ENCODE measurements at regions not wholly inside any gene's neighbourhood (a gene's known extent, or its start where the extent isn't known, plus 50 kb on each side); places are given as distances from the start of the nearest gene placed in this dataset.
A peak's percentile ranks its signal among the peaks of the same experiment; 100 is the strongest.

DNA sequence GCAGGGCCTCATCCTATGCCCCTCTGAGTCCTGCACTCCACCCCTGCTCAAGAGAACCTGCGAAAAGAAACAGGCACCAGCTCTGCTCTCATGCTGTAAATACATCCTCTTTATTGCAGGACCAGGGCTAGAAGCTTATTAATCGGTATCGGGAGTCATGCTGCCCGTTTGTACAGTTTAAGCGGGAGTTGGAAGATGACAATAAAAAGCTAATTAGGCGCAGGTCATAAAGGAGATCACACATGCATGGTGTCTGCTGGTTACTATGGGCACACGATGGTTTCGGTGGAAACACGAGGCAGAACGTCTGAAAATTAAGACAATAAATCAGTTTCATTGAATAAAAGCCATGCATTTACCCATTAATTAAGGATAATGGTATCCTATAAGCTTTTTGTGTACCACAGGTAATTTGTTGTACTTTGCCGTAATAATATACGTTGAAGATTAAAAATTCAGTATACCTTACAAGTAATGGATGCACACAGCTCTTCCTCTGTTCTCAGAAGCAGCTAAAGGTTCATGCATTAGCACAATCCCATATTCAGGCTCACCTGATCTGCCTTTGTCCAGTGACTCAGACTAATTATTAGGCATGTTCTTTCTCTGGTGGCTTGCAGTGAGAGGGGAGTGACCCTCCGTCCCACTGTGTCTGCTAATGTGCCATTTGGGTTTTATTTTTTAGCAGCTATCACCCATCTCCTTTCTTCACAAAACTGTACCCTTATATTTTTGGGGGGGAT is 406.0 kb downstream of the TSHZ3 start:
- Histone ChIP-seq H4K91ac (replicated peaks; ENCODE audit: insufficient read length, low read length) (no peak overlapping the region), H3K4ac (replicated peaks; ENCODE audit: insufficient read length, low read depth, low read length) (no peak overlapping the region), H4K5ac (ENCODE audit: insufficient read length, low read depth, low read length) (no peak overlapping the region), H3K79me2 (ENCODE audit: control insufficient read depth in 1 of 2, insufficient read depth in 2 of 2, low read length in 2 of 2) (no peaks in the 10 kb centered on the region), H4K20me1 (replicated peaks in 1 of 2; ENCODE audit: control insufficient read depth in 1 of 2, insufficient read depth in 2 of 2, low read length in 2 of 2) (no peaks in the 10 kb centered on the region), H3K4me2 (ENCODE audit: insufficient read depth in 1 of 2, low read depth in 2 of 2, low read length in 2 of 2) (no peak overlapping the region), H3K36me3 (ENCODE audit: control insufficient read depth in 2 of 4, insufficient read depth in 4 of 4, low read length in 3 of 4) (no peaks in the 10 kb centered on the region), H3K79me1 (ENCODE audit: low read depth, low read length) (no peaks in the 10 kb centered on the region), H3K18ac (ENCODE audit: extremely low read depth, low read length) (no peak overlapping the region), H3K9ac (replicated peaks in 1 of 4; ENCODE audit: extremely low read depth in 1 of 4, low read depth in 3 of 4, low read length in 3 of 4) (no peak overlapping the region), H3K27ac (ENCODE audit: low read depth, low read length) (no peak overlapping the region), H3K56ac (replicated peaks; ENCODE audit: insufficient read length, low read depth, low read length) (no peak overlapping the region), H3K4me1 (replicated peaks in 1 of 4; ENCODE audit: control insufficient read depth in 3 of 4, insufficient read depth in 4 of 4, low read length in 3 of 4) (peaks cover 0 to 2% (median 0%) of the 10 kb centered on the region in 4 experiments; a peak in 1 of 7 replicates), H3K23ac (ENCODE audit: insufficient read length) (no peak overlapping the region), H3K14ac (ENCODE audit: insufficient read length) (no peak overlapping the region), H3K23me2 (ENCODE audit: low read depth, low read length) (no peaks in the 10 kb centered on the region), H2AFZ (ENCODE audit: low read length) (0 out of 2 replicates have a peak overlapping the region, but pooled peaks have one; percentile 26), H2BK12ac (ENCODE audit: low read depth, low read length) (no peak overlapping the region), H3K9me3 (ENCODE audit: insufficient read depth in 2 of 2, low read depth in 1 of 2, low read length in 1 of 2) (no peaks in the 10 kb centered on the region), H2BK5ac (ENCODE audit: low read depth, low read length) (no peak overlapping the region), H3K4me3 (ENCODE audit: extremely low read depth in 1 of 4, insufficient read depth in 2 of 4, low read depth in 3 of 4, low read length in 4 of 4) (no peak overlapping the region), H2BK20ac (ENCODE audit: low read length) (no peak overlapping the region), H2AK5ac (ENCODE audit: low read depth, low read length) (no peak overlapping the region), H2BK15ac (ENCODE audit: low read length) (no peak overlapping the region), H2BK120ac (replicated peaks; ENCODE audit: low read depth, low read length) (no peak overlapping the region), H4K8ac (ENCODE audit: extremely low read depth, insufficient read depth, low read length) (no peak overlapping the region), H3K27me3 (replicated peaks in 1 of 4; ENCODE audit: control insufficient read depth in 3 of 4, extremely low read depth in 1 of 4, insufficient read depth in 3 of 4, low read length in 3 of 4) (no peaks in the 10 kb centered on the region; a peak in 1 of 7 replicates)
- TF ChIP-seq ZNF274 (IDR thresholded peaks at IDR 0.05; ENCODE audit: borderline replicate concordance, extremely low read depth, low read length), result no peak
- TF ChIP-seq, protein P1, sequence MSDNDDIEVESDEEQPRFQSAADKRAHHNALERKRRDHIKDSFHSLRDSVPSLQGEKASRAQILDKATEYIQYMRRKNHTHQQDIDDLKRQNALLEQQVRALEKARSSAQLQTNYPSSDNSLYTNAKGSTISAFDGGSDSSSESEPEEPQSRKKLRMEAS (IDR thresholded peaks at IDR 0.05), result no peak
- POLR2A ChIA-PET (ENCODE audit: partially characterized antibody), result no interaction called here
- CTCF ChIA-PET (ENCODE audit: partially characterized antibody), result interaction anchor here (1.2 to 1.6 kb wide), 5 partner anchors 14 to 247 kb away, joined by 3 to 7 read pairs (median 5); no protein-coding TSS in a partner anchor
- WGBS, 2 experiments (ENCODE audit: extremely low coverage in 1 of 2, insufficient coverage in 1 of 2, insufficient read length in 1 of 2, insufficient replicate concordance in 2 of 2, low coverage in 1 of 2, low lambda C conversion rate in 2 of 2, missing lambda C conversion rate in 1 of 2), result 91% methylated on average over 13 of the region's 13 CpGs; no CpG with 5 or more reads in 1 of the 2 experiments
- FAIRE-seq (no peak), DNase-seq (ENCODE audit: low read depth in 1 of 2, low spot score in 2 of 2) (no peak)
